Epithelial cell of prostate (primary cell): ENCODE measurements at regions not wholly inside any gene's neighbourhood (a gene's known extent, or its start where the extent isn't known, plus 50 kb on each side); places are given as distances from the start of the nearest gene placed in this dataset.
A peak's percentile ranks its signal among the peaks of the same experiment; 100 is the strongest.
"Not testable (repeated sequence)": the region's sequence is repeated elsewhere in the genome, so short reads cannot be mapped to it uniquely, and the experiment has no call there.

Experiments used
- DNase-seq: peaks from one replicate; pipeline ENCODE4 v3.0.0-alpha.2; 2011; ENCODE audit warnings: low read depth, low spot score
- H3K27ac ChIP-seq: fragments of 450-650 bp; 2 replicates; pipeline ENCODE4 v1.5.1; 2017; ENCODE audit warnings: mild to moderate bottlenecking

- no peak for DNase-seq
- no peak overlapping the region for H3K27ac ChIP-seq
Observed at GRCh38 chr10:36423821-36424248, 701.6 kb upstream of the ANKRD30A start.

- H3K27ac ChIP-seq: no peak overlapping the region
- DNase-seq: no peak
Observed at GRCh38 chr10:36421992-36422391, 703.4 kb upstream of the ANKRD30A start.

GRCh38 chr10:36416513-36416912, 708.9 kb upstream of the ANKRD30A start:
- no peak overlapping the region for H3K27ac ChIP-seq
- DNase-seq: no peak

GRCh38 chr10:36412942-36413341, 712.5 kb upstream of the ANKRD30A start:
- DNase-seq: no peak
- peak overlapping the region; percentile 29 for H3K27ac ChIP-seq

GRCh38 chr10:36400238-36400637, 725.2 kb upstream of the ANKRD30A start:
- not testable (repeated sequence) for H3K27ac ChIP-seq, DNase-seq

- no peak for DNase-seq
- no peak overlapping the region for H3K27ac ChIP-seq
Observed at GRCh38 chr10:36393801-36394200, 731.6 kb upstream of the ANKRD30A start.

GRCh38 chr10:36391405-36391804, 734.0 kb upstream of the ANKRD30A start:
- H3K27ac ChIP-seq: no peak overlapping the region
- DNase-seq: no peak

- no peak overlapping the region for H3K27ac ChIP-seq
- DNase-seq: no peak
Observed at GRCh38 chr10:36390221-36390620, 735.2 kb upstream of the ANKRD30A start.

GRCh38 chr10:36388166-36388565, 737.2 kb upstream of the ANKRD30A start:
- DNase-seq: no peak
- H3K27ac ChIP-seq: no peak overlapping the region

- DNase-seq: no peak
- H3K27ac ChIP-seq: no peak overlapping the region
Observed at GRCh38 chr10:36385693-36386092, 739.7 kb upstream of the ANKRD30A start.

DNA sequence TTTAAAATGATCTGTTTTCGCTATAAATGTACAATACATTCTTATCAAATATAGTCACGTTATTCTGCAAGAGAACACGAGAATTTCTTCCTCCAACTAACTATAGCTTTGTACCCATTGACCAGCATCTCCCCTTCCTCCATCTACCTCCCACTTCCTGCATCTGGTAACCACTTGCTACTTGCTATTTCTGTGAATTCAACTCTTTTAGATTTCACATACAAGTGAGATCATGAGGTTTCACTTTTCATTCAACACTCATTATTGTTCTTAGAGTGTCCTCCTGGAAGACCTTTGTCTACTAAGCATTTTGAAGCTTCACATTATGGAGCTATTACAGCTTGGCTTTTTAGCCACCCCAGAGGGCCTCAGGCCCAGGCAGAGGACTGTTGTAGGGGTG, 741.3 kb upstream of the FZD8 start:
- DNase-seq: no peak
- no peak overlapping the region for H3K27ac ChIP-seq

DNA sequence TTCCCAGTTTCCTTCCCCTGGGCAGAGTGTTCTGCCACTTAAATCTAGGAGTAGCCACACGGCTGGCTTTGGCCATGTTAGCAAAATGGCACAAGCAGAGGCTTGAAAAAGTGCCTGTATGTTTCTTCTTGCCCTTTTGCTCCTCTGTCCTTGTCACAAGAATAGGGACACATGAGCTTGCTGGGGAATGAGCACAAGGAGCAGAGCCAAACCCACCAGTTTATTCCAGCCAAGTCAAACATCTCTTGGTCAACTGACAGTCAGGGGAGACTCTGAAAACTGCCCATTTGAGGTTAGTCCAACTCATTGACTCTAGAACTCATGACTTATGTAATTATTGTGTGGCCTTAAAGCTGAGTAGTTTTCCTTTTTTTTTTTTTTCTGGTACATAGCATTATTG, 739.7 kb upstream of the FZD8 start:
- no peak overlapping the region for H3K27ac ChIP-seq
- DNase-seq: no peak

GRCh38 chr10:36380538-36380937, 738.4 kb upstream of the FZD8 start:
- no peak overlapping the region for H3K27ac ChIP-seq
- no peak for DNase-seq

- DNase-seq: no peak
Observed at GRCh38 chr10:36375107-36375506, 733.0 kb upstream of the FZD8 start.

GRCh38 chr10:36373424-36374096, 731.5 kb upstream of the FZD8 start:
- H3K27ac ChIP-seq: no peak overlapping the region
- no peak for DNase-seq

More at GRCh38 chr10:36375107-36375506, 733.0 kb upstream of the FZD8 start:
- no peak overlapping the region for H3K27ac ChIP-seq

- H3K27ac ChIP-seq: no peak overlapping the region
- no peak for DNase-seq
Observed at GRCh38 chr10:36367362-36367761, 725.3 kb upstream of the FZD8 start.

GRCh38 chr10:36366843-36367242, 724.7 kb upstream of the FZD8 start:
- no peak for DNase-seq
- no peak overlapping the region for H3K27ac ChIP-seq

GRCh38 chr10:36366065-36366464, 724.0 kb upstream of the FZD8 start:
- H3K27ac ChIP-seq: no peak overlapping the region

GRCh38 chr10:36362257-36362656, 720.2 kb upstream of the FZD8 start:
- DNase-seq: no peak
- no peak overlapping the region for H3K27ac ChIP-seq

More at GRCh38 chr10:36366065-36366464, 724.0 kb upstream of the FZD8 start:
- DNase-seq: no peak

DNA sequence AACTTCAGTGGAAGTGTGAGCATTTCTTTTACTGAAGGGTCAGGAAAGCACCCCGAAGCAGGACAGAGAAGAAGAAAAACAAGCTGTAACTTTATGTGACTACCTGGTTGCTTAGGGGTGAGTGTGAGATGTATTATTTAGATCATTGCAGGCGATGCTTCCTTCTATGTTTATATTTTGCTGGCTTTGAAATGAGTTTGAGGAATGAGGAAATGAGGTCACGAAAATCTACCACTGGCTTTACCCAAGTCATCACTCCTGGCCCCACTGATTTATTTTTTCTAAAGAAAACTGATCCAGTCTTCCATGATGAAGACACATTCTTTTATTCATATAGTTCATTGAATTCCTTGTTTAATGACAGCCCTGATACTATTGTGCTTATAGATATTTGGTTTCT, 716.6 kb upstream of the FZD8 start:
- DNase-seq: no peak
- no peak overlapping the region for H3K27ac ChIP-seq

GRCh38 chr10:36354633-36355032, 712.5 kb upstream of the FZD8 start:
- DNase-seq: no peak
- no peak overlapping the region for H3K27ac ChIP-seq

DNA sequence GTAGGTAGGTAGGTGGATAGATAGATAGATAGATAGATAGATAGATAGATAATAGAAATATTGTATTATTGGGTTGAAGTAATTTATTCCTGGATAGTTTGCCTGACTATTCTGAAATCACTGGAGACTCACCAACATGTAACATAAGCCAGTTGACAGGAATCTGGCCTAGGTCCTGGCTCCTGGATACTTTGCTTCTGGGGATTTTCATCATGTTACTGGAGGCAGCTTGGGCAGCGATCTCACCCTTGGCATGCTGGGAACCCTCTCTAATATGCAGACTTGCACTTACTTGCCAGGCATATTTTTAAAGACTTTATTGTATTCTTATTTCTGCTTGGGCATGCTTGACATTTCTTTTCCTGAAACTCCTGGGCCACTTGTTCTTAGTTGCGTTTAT, 709.1 kb upstream of the FZD8 start:
- H3K27ac ChIP-seq: no peak overlapping the region
- no peak for DNase-seq
